D721Med (cell line): ENCODE measurements at regions not wholly inside any gene's neighbourhood (a gene's known extent, or its start where the extent isn't known, plus 50 kb on each side); places are given as distances from the start of the nearest gene placed in this dataset.

ENCODE experiments used
- DNase-seq: peaks from one replicate; pipeline ENCODE4 v3.0.0; 2011; ENCODE audit warnings: low spot score; ENCODE audit not compliant: insufficient read length
- FAIRE-seq: peaks from 2 replicates; lab custom pipeline; 2011; peaks lifted over from hg19 to GRCh38; lab: Jason Lieb, UNC
- TF ChIP-seq, protein P1 (sequence below): IDR thresholded peaks from 2 replicates; pipeline ENCODE4 v1.5.1; 2012; ENCODE audit warnings: mild to moderate bottlenecking, control low read depth; ENCODE audit not compliant: insufficient read depth; ENCODE audit errors: missing control alignments

DNA sequence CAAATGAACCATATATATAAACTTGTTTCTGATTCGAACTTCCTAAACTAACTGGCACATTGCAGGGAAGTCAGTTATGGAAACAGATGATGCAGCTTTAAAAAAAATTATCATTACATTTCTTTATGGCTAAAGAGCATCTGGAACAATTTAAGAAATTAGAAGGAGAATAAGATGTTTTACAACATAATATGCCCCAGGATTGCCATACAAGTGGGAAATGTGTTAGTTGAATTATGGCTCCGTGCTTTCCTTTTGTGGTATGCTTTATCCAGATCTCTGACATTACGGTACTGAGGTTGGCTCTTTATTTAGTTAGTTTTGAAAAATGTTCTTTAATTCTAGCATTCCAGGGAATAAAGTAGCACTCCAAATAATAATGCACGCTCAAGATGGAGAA is 343.0 kb upstream of the ZFP64 start:
- no peak for DNase-seq
- TF ChIP-seq, protein P1, sequence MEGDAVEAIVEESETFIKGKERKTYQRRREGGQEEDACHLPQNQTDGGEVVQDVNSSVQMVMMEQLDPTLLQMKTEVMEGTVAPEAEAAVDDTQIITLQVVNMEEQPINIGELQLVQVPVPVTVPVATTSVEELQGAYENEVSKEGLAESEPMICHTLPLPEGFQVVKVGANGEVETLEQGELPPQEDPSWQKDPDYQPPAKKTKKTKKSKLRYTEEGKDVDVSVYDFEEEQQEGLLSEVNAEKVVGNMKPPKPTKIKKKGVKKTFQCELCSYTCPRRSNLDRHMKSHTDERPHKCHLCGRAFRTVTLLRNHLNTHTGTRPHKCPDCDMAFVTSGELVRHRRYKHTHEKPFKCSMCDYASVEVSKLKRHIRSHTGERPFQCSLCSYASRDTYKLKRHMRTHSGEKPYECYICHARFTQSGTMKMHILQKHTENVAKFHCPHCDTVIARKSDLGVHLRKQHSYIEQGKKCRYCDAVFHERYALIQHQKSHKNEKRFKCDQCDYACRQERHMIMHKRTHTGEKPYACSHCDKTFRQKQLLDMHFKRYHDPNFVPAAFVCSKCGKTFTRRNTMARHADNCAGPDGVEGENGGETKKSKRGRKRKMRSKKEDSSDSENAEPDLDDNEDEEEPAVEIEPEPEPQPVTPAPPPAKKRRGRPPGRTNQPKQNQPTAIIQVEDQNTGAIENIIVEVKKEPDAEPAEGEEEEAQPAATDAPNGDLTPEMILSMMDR, result no peak
- no peak for FAIRE-seq

DNA sequence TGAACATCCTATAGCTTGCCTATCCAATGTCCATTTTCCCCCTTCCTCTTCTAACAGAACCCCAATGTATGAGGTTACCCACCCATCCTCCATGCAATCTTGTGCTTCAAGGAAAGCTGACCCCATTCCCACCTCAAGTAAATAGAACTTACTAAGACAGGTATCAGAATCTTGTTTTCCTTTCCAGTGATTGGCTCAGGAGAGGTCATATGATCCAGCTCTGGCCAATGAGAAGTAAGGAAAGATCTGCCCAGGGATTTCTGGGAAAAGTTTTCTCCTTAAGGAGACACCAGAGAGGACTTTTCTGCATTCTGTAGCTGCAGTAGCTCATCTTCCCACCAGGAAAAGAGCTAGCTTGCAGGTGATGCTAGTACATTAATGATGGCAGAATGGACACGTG is 341.8 kb upstream of the ZFP64 start:
- TF ChIP-seq, protein P1, result no peak
- FAIRE-seq (no peak), DNase-seq (no peak)

DNA sequence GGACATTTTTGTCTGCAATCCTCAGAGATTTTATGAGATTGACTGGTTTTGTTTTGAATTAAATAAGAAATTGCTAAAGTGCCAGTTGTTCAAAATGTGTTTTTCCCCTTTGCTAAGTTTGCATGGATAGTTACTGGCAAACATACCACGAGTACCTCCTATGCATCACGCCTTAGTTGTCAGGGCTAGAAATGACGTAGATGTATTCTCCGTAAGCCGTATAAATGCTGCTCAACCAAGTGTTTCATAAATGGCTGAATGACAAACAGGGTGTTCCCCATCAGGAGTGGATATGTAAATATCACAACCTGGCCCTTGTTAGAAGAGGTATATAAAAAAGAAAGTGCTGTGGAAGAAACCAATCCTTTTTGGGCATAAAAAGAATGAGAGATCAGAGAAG is 341.1 kb upstream of the ZFP64 start:
- no peak for DNase-seq
- FAIRE-seq, result no peak
- TF ChIP-seq, protein P1, result no peak

DNA sequence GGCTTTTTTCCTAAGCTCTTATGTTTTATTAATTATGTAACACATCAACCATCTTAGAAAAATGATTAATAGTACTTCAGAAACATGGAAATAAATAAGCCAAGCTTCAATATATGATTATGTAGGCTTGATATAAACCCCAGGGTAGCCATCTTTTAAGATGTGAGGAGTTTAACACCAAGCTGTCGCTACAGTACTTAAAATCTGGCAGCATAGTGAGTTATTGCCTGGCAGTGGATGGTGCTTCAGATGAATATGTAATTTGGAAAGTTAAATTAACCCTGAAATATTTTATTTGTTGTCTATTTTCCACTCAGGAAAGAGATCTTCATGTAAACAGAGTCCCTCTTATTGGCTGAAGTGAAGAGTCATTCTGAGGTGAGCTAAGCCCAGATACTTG is 339.0 kb upstream of the ZFP64 start:
- no peak for FAIRE-seq
- no peak for DNase-seq
- TF ChIP-seq, protein P1, result no peak

DNA sequence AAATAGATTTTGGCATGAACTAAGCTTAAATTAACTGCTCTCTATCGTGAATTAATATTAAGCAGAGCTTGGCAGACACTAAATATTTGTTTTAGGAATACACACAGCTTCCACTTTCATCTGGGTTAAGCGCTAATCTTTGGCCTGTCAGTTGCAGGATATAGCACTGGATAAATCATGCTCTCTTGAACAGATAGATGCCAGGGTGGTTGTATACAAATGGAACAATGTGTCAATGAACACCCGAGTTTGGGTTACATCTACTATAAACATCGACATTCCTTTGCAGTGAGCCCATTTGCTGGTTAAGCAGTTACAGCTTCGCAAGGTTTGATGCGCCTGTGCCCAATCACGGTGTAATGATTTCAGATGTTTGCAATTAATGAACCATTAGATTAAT is 338.2 kb upstream of the ZFP64 start:
- DNase-seq (no peak), FAIRE-seq (no peak)
- TF ChIP-seq, protein P1, result no peak

DNA sequence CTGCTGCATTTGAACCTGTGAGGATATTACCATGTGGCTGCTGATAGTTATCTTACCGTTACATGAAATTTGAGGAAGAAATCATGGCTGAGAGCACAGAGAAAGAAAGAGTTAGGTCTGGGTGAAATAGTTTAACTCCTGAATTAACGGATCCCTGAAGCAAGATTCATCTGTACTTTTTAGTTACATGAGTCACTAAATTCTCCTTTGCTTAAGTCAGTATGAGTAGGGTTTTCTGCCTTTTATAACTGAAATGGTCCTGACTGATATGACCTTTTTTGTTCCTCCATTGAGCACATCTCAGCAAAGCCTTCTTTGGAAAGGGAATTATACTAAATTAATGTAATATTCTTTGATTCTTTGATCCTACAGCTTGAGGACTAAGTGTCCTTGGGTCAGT is 333.3 kb upstream of the ZFP64 start:
- DNase-seq (no peak), FAIRE-seq (no peak)
- TF ChIP-seq, protein P1, result no peak

DNA sequence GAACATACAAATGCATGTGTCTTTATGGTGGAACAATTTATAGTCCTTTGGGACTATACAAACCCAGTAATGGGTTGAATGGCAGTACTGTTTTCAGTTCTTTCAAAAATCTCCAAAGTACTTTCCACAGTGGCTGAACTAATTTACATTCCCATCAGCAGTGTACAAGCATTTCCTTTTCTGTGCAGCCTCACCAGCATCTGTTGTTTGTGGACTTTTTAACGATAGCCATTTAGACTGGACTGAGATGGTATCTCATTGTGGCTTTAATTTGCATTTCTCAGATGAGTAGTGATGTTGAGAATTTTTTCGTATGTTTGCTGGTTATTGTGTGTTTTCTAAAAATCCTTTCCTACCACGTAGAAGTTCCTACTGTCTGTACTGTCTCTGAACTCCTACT is 327.2 kb upstream of the ZFP64 start:
- FAIRE-seq, result no peak
- TF ChIP-seq, protein P1, result no peak
- DNase-seq, result no peak
